ENCODE measurements at regions not wholly inside any gene's neighbourhood (a gene's known extent, or its start where the extent isn't known, plus 50 kb on each side); places are given as distances from the start of the nearest gene placed in this dataset.
"Not testable (repeated sequence)": the region's sequence is repeated elsewhere in the genome, so short reads cannot be mapped to it uniquely, and the experiment has no call there.

DNA sequence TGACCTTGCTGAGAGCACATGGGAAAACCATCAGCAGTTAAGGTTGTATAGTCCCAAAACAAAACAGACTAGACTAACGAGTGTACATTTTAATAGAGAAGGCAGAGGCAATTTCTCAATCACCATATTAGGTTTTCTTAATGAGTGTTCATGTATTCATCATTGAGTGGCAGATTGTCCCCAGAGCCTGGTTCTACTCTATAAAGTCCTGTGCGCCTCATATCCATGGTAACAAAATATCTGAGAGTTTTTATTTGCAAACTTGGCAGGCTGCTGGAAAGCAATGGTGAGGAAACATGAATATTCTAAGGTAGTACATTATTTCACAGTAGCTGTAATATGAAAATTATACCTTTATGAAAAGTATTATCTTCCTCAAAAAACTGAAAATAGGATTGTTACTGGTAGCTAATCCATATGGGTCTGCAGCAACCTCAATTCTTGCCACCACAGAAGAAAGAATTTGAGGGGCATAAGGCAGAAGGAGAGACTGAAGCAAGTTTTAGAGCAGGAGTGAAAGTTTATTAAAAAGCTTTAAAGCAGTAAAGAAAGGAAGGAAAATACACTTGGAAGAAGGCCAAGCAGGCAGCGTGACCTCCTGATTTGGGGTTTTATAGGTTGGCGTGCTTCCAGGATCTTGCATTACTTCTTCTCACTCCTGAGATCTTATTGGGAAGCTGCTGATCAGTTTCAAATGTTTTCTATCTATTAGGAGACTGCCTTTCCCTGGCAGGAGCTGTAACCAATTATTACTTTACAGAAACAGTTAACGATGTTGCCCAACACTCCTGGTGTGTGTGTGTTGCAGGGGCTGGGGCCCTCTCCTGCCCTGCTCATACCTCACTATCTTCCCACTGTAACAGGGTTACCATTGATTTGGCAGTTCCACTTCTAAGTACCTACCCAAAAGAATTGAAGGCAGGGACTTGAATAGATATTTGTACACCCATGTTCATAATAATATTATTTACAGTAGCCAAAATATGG is 154.0 kb upstream of the NUDT4 start:
- DNase-seq = no peak

DNA sequence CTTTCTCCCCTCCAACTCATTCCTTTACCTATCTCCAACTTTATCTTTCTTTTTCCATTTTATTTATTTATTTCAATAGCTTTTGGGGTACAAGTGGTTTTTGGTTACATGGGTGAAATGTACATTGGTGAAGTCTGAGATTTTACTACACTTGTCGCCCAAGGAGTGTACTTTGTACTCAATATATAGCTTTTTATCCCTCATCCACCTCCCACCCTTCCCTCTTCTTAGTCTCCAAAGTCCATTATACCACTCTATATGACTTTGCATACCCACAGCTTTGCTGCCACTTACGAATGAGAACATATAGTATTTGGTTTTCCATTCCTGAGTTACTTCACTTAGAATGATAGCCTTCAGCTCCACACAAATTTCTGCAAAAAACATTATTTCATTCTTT is 152.6 kb upstream of the NUDT4 start:
- no peak for DNase-seq

DNA sequence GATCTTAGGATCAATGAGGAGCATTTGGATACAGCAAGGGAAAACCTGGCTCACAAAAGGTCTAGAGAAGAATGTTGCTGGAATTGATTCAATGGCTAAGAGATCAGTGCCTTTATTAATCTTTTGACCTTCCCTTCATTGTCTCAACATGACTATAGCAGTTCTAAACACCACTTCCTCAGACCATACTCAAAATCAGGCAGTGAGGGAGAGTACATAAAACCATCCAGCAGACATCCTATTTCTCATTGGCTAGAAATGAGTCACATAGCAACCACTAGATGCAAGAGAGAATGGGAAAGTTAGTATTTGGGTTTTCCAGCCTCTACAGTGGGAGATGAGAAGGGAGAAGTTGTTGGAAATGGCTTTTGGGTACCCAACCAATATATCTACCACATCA is 151.4 kb upstream of the NUDT4 start:
- DNase-seq = no peak

DNA sequence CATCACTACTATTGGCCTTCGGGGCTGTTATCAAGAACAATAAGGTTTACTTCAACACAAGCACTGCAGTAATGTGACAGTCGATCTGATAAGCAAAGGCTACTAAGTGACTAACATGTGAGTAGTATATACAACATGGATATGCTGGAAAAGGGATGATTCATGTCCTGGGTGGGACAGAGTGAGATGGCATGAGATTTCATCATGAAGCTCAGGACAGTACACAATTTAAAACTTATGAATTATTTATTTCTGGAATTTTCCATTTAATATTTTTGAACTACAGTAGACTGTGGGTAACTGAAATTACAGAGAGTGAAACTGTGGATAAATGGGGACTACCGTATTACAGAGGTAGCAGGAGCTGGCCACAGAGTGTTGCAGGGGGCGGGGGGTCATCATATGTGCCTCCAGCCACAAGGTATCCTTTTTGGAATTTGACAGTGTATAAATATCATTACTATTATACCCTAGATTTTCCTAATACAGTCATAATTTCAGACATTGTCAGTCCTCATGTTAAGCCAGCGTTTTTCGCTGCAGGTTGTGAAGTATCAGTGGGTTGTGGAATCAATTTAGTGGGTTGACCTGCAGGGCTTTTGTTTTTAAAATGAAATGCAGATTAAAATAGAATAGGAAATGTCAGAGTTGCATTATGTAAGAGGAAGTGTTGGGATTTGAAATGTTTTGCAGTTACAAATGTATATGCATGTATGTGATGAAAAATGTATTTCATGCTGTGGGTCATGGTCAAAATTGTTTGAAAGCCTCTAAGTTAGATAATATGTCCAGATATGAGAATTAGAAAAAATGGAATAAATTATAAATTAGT is 148.0 kb upstream of the NUDT4 start:
- DNase-seq = no peak

DNA sequence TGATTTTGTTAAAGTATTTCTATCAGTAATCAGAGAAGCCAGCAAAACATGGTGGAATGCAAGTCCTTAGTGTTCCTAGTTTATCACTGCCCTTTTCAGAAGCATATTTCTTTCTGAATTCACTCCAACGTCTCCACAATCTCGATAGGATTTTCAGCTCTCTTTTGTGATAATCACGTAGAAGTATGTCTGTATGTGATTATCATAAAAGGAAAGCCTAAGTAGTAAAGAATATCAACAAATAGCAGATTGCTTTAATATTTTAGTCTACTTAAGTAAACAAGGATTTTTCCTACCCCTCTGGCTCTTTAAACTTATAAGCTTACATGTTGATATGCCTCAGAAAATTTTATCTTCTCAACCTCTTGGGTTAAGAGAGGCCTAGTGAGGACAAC is 147.4 kb upstream of the NUDT4 start:
- no peak for DNase-seq

DNA sequence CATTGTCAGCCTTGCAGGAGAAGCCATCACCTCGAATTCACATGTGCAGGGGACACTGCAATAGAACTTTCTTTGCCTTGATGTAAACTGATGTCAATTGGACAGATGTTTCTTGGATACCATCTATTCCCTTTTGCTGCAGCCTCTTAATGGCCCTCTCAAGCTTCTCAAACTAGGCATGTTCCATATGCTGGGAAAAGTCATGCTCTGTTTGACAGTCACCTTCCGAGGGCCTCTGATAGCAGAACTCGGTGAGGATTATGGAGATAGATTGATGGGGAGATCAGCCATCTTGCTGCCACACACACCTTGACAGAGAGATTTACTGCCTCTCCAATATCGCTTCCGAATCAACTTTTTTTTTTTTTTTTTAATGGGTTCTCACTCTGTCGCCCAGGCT is 145.8 kb upstream of the NUDT4 start:
- no peak for DNase-seq

- no peak for DNase-seq
These were observed 143.1 kb upstream of the NUDT4 start for GRCh38 chr12:93234641-93235040.

GRCh38 chr12:93235881-93236280 is 141.8 kb upstream of the NUDT4 start:
- DNase-seq = no peak

- no peak for DNase-seq
These were observed 140.3 kb upstream of the NUDT4 start for GRCh38 chr12:93237235-93237915.

GRCh38 chr12:93238512-93239262 is 139.0 kb upstream of the NUDT4 start:
- DNase-seq = not testable (repeated sequence)

GRCh38 chr12:93239789-93240188 is 137.9 kb upstream of the NUDT4 start:
- not testable (repeated sequence) for DNase-seq

GRCh38 chr12:93242154-93242972 is 135.4 kb upstream of the NUDT4 start:
- no peak for DNase-seq

DNA sequence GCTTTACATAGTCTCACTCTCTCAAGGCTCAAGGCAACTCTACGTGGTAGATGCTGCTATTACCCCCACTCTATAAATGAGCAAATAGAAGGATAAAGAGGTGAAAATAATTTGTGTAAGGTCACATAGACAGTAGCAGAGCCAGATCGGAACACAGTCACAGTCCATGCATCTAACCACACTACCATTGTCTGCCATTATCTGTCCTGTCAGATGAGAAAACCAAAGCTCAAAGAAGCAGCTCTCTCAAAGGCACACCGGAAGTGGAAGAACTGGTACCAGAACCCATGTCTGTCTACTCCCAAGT is 134.4 kb upstream of the NUDT4 start:
- DNase-seq = no peak

DNA sequence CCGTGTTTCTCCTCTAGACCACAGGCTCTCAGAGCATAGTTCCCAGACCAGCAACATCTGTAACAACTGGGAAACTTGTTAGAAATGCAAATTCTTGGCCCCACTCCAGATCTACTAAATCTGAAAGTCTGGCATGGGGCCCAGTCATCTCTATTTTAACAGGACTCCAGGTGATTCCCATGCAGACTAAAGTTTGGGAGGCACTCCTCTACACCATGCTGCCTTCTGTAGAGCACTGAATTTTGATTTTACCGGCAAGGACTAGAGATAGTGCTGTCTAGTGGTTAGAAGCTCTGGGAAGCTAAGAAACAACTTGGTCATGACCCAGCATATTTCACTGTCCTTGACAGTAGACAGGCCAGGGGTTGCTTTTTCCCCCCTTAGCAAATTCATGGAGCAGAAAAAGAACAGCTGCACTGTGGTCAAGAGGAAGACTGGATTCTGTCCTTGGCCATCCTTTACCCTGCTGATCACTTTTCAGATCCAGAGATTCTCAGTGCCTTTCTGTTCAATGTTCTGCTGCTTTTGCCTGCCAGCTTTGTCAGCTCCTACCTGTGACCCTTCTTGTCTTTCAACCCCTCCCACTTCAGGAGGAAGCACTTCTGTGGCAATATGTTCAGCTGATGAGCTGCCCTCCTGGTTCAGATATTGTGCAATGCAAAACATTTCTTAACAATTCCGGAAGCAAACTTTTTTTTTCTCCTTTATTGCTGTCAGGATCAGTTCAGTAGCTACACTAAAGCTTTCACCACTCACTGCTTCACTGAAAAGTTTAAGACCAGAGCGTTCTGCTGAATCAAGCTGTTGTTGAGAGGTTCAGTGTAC is 133.8 kb upstream of the NUDT4 start:
- peak; percentile 66 for DNase-seq

DNA sequence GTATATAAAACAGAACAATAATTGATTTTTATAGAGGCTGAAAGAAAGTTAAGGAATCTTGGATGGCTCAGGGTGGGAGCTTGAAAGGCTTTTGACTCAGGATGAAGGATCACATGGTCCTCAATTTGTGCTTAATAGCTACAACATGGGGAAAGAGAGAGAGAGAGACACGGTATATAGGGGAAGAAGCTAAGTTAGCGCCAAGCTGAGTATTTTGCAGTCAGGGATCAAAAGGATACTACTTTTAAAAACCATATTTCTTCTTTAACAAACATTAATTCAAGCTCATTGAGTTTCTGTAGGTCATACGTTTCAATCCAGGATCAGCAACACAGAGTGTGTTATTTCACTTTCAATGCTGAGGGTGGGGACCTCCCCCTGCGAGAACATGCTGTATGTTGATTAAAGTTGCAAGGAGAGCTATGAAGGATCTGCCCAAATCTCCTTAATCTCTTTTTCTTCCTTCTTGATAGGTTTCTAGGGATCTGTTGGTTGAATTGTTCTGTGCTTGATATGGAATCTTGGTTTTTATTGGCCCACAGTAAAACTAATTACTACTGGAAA is 133.1 kb upstream of the NUDT4 start:
- DNase-seq = no peak

DNA sequence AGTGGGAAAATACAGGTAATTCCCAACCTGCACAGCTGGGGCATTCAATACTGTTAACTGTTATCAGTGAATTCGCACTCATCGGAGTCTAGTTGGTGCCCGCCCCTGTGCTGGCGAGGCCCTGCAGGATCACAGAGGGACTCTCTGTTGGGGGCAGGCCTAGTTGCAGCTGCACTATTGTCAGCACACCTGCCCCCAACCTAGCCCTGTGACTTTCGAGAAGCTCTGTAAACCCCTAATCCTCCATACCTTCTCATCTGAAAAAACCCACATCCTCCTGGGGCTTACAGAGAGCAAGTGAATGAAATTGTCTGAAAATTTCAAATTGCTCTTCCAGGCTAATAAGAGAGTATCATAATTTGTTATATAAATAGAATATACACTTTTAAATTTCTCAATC is 132.2 kb upstream of the NUDT4 start:
- no peak for DNase-seq

DNA sequence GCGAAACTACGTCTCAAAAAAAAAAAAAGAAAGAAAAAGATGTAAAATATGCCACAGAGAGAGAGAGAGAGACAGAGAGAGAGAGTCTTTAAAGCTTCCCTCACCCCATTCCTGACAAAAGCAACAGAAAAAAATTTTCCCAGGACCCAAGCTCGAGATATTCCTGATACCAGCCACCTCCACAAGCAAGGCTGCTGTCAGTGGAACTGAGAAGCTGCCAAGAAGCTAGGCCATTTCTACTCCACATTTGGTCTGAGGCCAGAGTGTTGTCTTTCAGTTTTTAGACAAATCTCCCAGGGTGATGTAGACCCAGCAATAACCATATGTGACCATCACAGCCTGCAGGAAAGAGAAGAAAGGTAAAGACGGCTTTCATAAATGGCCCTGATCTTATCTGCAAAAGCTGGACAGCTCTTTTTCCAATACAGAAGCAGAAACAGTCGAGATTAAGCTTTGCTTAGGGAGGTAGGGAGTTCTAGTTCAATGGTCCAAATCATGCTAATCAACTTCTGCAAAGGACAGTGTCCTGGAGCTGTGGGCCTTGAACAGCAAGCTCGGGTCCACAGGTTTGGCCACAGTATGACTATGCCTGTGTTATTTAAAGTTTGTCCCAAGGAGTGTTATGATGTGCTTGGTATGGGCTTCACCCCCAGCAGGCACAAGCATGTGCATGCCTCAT is 130.3 kb upstream of the NUDT4 start:
- no peak for DNase-seq

DNA sequence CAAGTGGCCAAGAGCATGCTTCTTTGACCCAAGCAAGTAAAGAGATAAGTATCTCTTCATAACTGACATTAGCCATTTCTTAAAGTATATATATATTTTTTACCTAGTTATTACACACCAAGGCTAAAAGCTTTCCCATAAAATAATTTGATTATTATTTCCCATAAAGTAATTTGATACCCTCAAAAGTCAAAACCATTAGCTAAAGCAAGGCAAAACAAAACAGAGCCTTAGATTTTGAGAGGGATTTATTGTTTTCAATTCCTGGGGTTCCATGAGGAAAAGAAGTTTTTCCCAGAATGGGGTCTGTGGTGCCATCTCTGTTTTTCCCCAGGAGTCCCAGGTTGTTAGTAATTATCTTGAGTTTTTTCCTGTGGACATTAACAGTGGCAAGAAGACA is 125.5 kb upstream of the NUDT4 start:
- no peak for DNase-seq

DNA sequence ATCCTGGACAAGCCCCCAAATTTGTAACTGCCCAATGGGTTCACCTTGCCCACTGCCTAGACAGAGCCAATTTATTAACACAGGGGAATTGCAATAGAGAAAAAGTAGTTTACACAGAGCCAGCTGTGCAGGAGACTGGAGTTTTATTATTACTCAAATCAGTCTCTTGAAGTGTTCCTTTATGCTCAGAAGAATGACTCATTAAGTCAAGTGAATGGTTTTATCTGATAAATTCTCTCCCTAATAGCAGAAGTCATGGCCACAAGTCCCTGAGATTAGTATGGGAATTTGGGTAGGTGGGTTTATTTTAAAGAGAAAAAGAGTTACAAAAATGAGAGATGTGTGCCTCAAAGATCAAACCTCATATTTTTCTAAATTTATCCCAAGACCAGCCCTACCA is 122.8 kb upstream of the NUDT4 start:
- DNase-seq = no peak

All from RPMI8226 (cell line).